Stomach (tissue), 4 donors: ENCODE measurements at regions not wholly inside any gene's neighbourhood (a gene's known extent, or its start where the extent isn't known, plus 50 kb on each side); places are given as distances from the start of the nearest gene placed in this dataset.

Experiments used
- CTCF ChIP-seq, 7 experiments: fragments of 450-650 bp in 4 of 7; fragments of 200-600 bp in 3 of 7; sonication (generic) in 3 of 7; IDR thresholded peaks; one replicate each; pipeline ENCODE4 v1.5.1; 2016 to 2019; ENCODE audit warnings: antibody characterized with exemption in 7 of 7, control low read depth in 2 of 7, mild to moderate bottlenecking in 1 of 7
- EP300 ChIP-seq: sonication (generic); formaldehyde crosslinking; IDR thresholded peaks from one replicate; pipeline ENCODE4 v1.6.1; 2017; ENCODE audit warnings: antibody characterized with exemption
- POLR2A ChIP-seq, 4 donors: fragments of 450-650 bp; IDR thresholded peaks; one replicate each; pipeline ENCODE4 v1.6.1; 2016; ENCODE audit warnings: antibody characterized with exemption in 4 of 4, control low read depth in 2 of 4, mild to moderate bottlenecking in 1 of 4, moderate library complexity in 1 of 4

GRCh38 chr14:100432652-100433427 is 109.7 kb downstream of the SLC25A47 start:
- no peak for TF ChIP-seq CTCF (IDR thresholded peaks at IDR 0.05)
- TF ChIP-seq POLR2A (IDR thresholded peaks at IDR 0.05), result no peak
- TF ChIP-seq EP300, result no peak
